HUES48 (cell line): ENCODE measurements at regions not wholly inside any gene's neighbourhood (a gene's known extent, or its start where the extent isn't known, plus 50 kb on each side); places are given as distances from the start of the nearest gene placed in this dataset.
"Not testable (repeated sequence)": the region's sequence is repeated elsewhere in the genome, so short reads cannot be mapped to it uniquely, and the experiment has no call there.

ENCODE experiments used
- H3K27ac ChIP-seq: one replicate; pipeline ENCODE4 v1.7.0; 2013; ENCODE audit warnings: low read depth, low read length, inconsistent platforms
- H3K27me3 ChIP-seq: 2 replicates; pipeline ENCODE4 v1.6.1; 2013; ENCODE audit warnings: mild to moderate bottlenecking, low read length; ENCODE audit not compliant: control insufficient read depth, insufficient read depth
- H3K36me3 ChIP-seq: 2 replicates; pipeline ENCODE4 v1.6.1; 2013; ENCODE audit warnings: low read length; ENCODE audit not compliant: control insufficient read depth, insufficient read depth
- H3K4me1 ChIP-seq: 2 replicates; pipeline ENCODE4 v1.6.1; 2013; ENCODE audit warnings: mild to moderate bottlenecking, low read length; ENCODE audit not compliant: control insufficient read depth, insufficient read depth
- H3K4me3 ChIP-seq: 2 replicates; pipeline ENCODE4 v1.5.1; 2013; ENCODE audit warnings: mild to moderate bottlenecking, low read depth, low read length
- H3K9ac ChIP-seq: 2 replicates; pipeline ENCODE4 v1.6.1; 2013; ENCODE audit warnings: mild to moderate bottlenecking, low read depth, low read length, moderate library complexity
- H3K9me3 ChIP-seq: 2 replicates; pipeline ENCODE4 v1.6.1; 2013; ENCODE audit warnings: low read length; ENCODE audit not compliant: control insufficient read depth, insufficient read depth

GRCh38 chr5:138686668-138687067 is 66.6 kb upstream of the CTNNA1 start:
- Histone ChIP-seq H3K27ac (no peak overlapping the region), H3K4me1 (no peaks in the 10 kb centered on the region), H3K4me3 (no peak overlapping the region), H3K9ac (no peak overlapping the region), H3K36me3 (no peaks in the 10 kb centered on the region), H3K27me3 (no peaks in the 10 kb centered on the region), H3K9me3 (peaks cover 4% of the 10 kb centered on the region)

GRCh38 chr5:138685193-138685745 is 68.0 kb upstream of the CTNNA1 start:
- no peaks in the 10 kb centered on the region for H3K27me3 ChIP-seq
- H3K4me3 ChIP-seq: no peak overlapping the region
- H3K4me1 ChIP-seq: no peaks in the 10 kb centered on the region
- no peaks in the 10 kb centered on the region for H3K36me3 ChIP-seq
- no peak overlapping the region for H3K9ac ChIP-seq
- H3K27ac ChIP-seq: no peak overlapping the region
- H3K9me3 ChIP-seq: peaks cover 4% of the 10 kb centered on the region

DNA sequence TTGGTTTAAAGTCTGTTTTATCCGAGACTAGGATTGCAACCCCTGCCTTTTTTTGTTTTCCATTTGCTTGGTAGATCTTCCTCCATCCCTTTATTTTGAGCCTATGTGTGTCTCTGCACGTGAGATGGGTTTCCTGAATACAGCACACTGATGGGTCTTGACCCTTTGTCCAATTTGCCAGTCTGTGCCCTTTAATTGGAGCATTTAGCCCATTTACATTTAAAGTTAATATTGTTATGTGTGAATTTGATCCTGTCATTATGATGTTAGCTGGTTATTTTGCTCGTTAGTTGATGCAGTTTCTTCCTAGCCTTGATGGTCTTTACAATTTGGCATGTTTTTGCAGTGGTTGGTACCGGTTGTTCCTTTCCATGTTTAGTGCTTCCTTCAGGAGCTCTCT is 70.8 kb upstream of the CTNNA1 start:
- H3K27ac ChIP-seq, H3K9ac ChIP-seq, H3K27me3 ChIP-seq, H3K4me1 ChIP-seq, H3K4me3 ChIP-seq, H3K9me3 ChIP-seq, H3K36me3 ChIP-seq: not testable (repeated sequence)

- not testable (repeated sequence) for H3K9me3 ChIP-seq, H3K4me1 ChIP-seq, H3K9ac ChIP-seq, H3K4me3 ChIP-seq, H3K36me3 ChIP-seq, H3K27me3 ChIP-seq, H3K27ac ChIP-seq
These were observed 74.4 kb upstream of the CTNNA1 start for GRCh38 chr5:138678826-138679225.

DNA sequence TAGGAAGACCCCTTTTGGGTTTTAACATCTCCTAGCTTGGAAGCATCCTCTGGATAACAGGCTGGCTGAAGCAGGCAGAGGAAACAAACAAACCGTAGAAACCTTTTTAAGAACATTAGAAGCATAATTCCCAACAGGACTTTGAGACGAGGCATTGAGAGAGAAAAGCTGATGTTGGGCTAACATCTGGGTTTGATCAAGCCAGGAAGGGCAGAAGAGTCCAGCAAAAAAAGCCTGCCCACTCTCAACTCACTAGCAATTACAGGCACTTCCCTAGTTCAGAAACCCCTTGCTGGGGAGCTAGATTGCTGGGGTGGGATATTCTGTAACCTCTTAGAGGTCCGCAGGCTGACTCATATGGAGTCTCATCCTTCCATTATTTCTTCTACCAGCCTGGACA is 75.4 kb upstream of the CTNNA1 start:
- Histone ChIP-seq H3K36me3 (no peaks in the 10 kb centered on the region), H3K9ac (no peak overlapping the region), H3K9me3 (no peaks in the 10 kb centered on the region), H3K4me1 (no peaks in the 10 kb centered on the region), H3K27ac (no peak overlapping the region), H3K4me3 (no peak overlapping the region), H3K27me3 (no peaks in the 10 kb centered on the region)

GRCh38 chr5:138676556-138677193 is 76.5 kb upstream of the CTNNA1 start:
- Histone ChIP-seq H3K36me3 (no peaks in the 10 kb centered on the region), H3K27ac (no peak overlapping the region)

GRCh38 chr5:138676002-138676401 is 77.2 kb upstream of the CTNNA1 start:
- Histone ChIP-seq H3K9ac (no peak overlapping the region), H3K36me3 (no peaks in the 10 kb centered on the region), H3K4me1 (no peaks in the 10 kb centered on the region), H3K4me3 (no peak overlapping the region), H3K27ac (no peak overlapping the region), H3K27me3 (no peaks in the 10 kb centered on the region), H3K9me3 (no peaks in the 10 kb centered on the region)

More at GRCh38 chr5:138676556-138677193, 76.5 kb upstream of the CTNNA1 start:
- no peak overlapping the region for H3K9ac ChIP-seq
- H3K27me3 ChIP-seq: no peaks in the 10 kb centered on the region
- H3K9me3 ChIP-seq: no peaks in the 10 kb centered on the region
- no peak overlapping the region for H3K4me3 ChIP-seq
- H3K4me1 ChIP-seq: no peaks in the 10 kb centered on the region

GRCh38 chr5:138668451-138669380 is 84.5 kb upstream of the CTNNA1 start:
- Histone ChIP-seq H3K27ac (no peak overlapping the region), H3K36me3 (no peaks in the 10 kb centered on the region), H3K4me3 (no peak overlapping the region), H3K9me3 (no peaks in the 10 kb centered on the region), H3K27me3 (no peaks in the 10 kb centered on the region), H3K9ac (no peak overlapping the region), H3K4me1 (peaks cover 7% of the 10 kb centered on the region)

- not testable (repeated sequence) for H3K27ac ChIP-seq, H3K36me3 ChIP-seq, H3K27me3 ChIP-seq, H3K4me1 ChIP-seq, H3K4me3 ChIP-seq, H3K9me3 ChIP-seq, H3K9ac ChIP-seq
These were observed 85.4 kb upstream of the CTNNA1 start for GRCh38 chr5:138667782-138668331.

DNA sequence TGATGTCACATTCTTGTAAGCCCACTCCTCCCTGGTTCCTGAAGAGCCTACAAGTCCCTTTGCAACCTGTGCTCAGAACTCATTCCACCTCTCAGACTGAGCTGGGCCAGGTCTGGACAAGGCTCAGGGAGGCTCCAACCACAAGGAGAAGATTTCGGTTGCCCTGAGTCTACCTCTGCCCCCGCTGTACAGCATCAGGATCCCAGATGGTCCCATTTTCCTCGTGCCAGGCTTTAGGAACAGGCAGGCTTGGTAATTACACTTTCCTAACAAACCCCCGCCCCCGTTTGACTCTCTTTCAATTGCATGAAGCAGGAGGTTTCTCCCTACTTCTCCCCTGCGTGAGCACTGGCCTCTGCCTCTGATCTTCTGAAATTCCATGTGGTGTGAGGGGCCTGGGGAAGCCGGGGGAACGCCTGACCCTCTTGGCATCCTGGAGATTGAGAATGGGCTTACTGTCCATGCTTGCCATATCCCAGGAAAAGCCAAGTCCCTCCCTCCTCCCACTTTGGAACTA is 86.9 kb upstream of the CTNNA1 start:
- H3K4me3 ChIP-seq: no peak overlapping the region
- no peak overlapping the region for H3K9ac ChIP-seq
- H3K27ac ChIP-seq: no peak overlapping the region
- H3K27me3 ChIP-seq: no peaks in the 10 kb centered on the region
- no peaks in the 10 kb centered on the region for H3K36me3 ChIP-seq
- peaks cover 7% of the 10 kb centered on the region for H3K4me1 ChIP-seq
- H3K9me3 ChIP-seq: no peaks in the 10 kb centered on the region

- no peaks in the 10 kb centered on the region for H3K36me3 ChIP-seq
- H3K9me3 ChIP-seq: no peaks in the 10 kb centered on the region
- H3K4me3 ChIP-seq: no peak overlapping the region
- peaks cover 7% of the 10 kb centered on the region for H3K4me1 ChIP-seq
- H3K27me3 ChIP-seq: no peaks in the 10 kb centered on the region
- no peak overlapping the region for H3K9ac ChIP-seq
- H3K27ac ChIP-seq: no peak overlapping the region
These were observed 88.0 kb upstream of the CTNNA1 start for GRCh38 chr5:138665261-138665660.
